GM12878 (cell line): ENCODE measurements at regions not wholly inside any gene's neighbourhood (a gene's known extent, or its start where the extent isn't known, plus 50 kb on each side); places are given as distances from the start of the nearest gene placed in this dataset.

Experiments
- JUNB ChIP-seq: IDR thresholded peaks from 2 replicates; pipeline ENCODE4 v1.6.1; 2016; ENCODE audit warnings: antibody characterized with exemption, mild to moderate bottlenecking
- JUND ChIP-seq: IDR thresholded peaks from 2 replicates; pipeline ENCODE4 v1.6.1; 2012; ENCODE audit warnings: low read depth, mild to moderate bottlenecking, low read length, improper control_type of control experiment, moderate library complexity
- MTA3 ChIP-seq: IDR thresholded peaks from 2 replicates; pipeline ENCODE4 v1.6.1; 2012; ENCODE audit warnings: low read length, inconsistent platforms, borderline replicate concordance
- TF ChIP-seq, protein P1 (sequence below), 3 experiments: IDR thresholded peaks in 2 of 3; conservative IDR thresholded peaks in 1 of 3; 2 replicates each; pipeline ENCODE4 v1.5.1; 2011; ENCODE audit warnings: low read depth in 3 of 3, low read length in 3 of 3, mild to moderate bottlenecking in 3 of 3, control low read depth in 2 of 3, moderate library complexity in 2 of 3, inconsistent platforms in 1 of 3, mixed read lengths in 1 of 3; ENCODE audit not compliant: control insufficient read depth in 2 of 3, insufficient read depth in 1 of 3; ENCODE audit errors: extremely low read depth in 1 of 3

GRCh38 chr4:138367942-138368341 lies 125.8 kb upstream of the SLC7A11 start:
- TF ChIP-seq JUND (no peak), JUNB (no peak), MTA3 (no peak)
- TF ChIP-seq, protein P1, sequence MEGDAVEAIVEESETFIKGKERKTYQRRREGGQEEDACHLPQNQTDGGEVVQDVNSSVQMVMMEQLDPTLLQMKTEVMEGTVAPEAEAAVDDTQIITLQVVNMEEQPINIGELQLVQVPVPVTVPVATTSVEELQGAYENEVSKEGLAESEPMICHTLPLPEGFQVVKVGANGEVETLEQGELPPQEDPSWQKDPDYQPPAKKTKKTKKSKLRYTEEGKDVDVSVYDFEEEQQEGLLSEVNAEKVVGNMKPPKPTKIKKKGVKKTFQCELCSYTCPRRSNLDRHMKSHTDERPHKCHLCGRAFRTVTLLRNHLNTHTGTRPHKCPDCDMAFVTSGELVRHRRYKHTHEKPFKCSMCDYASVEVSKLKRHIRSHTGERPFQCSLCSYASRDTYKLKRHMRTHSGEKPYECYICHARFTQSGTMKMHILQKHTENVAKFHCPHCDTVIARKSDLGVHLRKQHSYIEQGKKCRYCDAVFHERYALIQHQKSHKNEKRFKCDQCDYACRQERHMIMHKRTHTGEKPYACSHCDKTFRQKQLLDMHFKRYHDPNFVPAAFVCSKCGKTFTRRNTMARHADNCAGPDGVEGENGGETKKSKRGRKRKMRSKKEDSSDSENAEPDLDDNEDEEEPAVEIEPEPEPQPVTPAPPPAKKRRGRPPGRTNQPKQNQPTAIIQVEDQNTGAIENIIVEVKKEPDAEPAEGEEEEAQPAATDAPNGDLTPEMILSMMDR (IDR thresholded peaks at IDR 0.05 in 2 of 3, conservative IDR thresholded peaks at IDR 0.05 in 1 of 3; ENCODE audit: control insufficient read depth in 2 of 3, extremely low read depth in 1 of 3, insufficient read depth in 1 of 3, low read depth in 3 of 3, low read length in 3 of 3), result no peak
